HEK293 (cell line): ENCODE measurements at regions not wholly inside any gene's neighbourhood (a gene's known extent, or its start where the extent isn't known, plus 50 kb on each side); places are given as distances from the start of the nearest gene placed in this dataset.

Experiments
- AEBP2 ChIP-seq: fragments of 450-650 bp; formaldehyde crosslinking; IDR thresholded peaks from 2 replicates; pipeline ENCODE4 v1.5.1; 2016; ENCODE audit warnings: missing biosample characterization, missing genetic modification characterization, borderline replicate concordance
- ATF2 ChIP-seq: fragments of 450-650 bp; formaldehyde crosslinking; IDR thresholded peaks from 2 replicates; pipeline ENCODE4 v1.5.1; 2016; ENCODE audit warnings: missing biosample characterization, missing genetic modification characterization, low read depth
- CTCF ChIP-seq: fragments of 450-650 bp; formaldehyde crosslinking; IDR thresholded peaks from 2 replicates; pipeline ENCODE4 v1.5.1; 2016; ENCODE audit warnings: missing biosample characterization, missing genetic modification characterization
- ELK4 ChIP-seq: IDR thresholded peaks from 2 replicates; pipeline ENCODE4 v1.6.1; 2011; ENCODE audit warnings: mild to moderate bottlenecking, low read depth, low read length, borderline replicate concordance
- PATZ1 ChIP-seq: fragments of 450-650 bp; formaldehyde crosslinking; IDR thresholded peaks from 2 replicates; pipeline ENCODE4 v1.5.1; 2016; ENCODE audit warnings: missing biosample characterization, missing genetic modification characterization
- ZNF184 ChIP-seq: fragments of 450-650 bp; IDR thresholded peaks from 2 replicates; pipeline ENCODE4 v1.5.1; 2018; ENCODE audit warnings: missing biosample characterization, mild to moderate bottlenecking, missing genetic modification characterization
- ZNF274 ChIP-seq, 2 experiments: fragments of 200-500 bp in 1 of 2; fragments of 450-650 bp in 1 of 2; sonication (Bioruptor generic) in 1 of 2; formaldehyde crosslinking in 1 of 2; IDR thresholded peaks; 2 replicates each; pipeline versions ENCODE4 v1.5.1 to v1.6.1; 2014 to 2016; ENCODE audit warnings: borderline replicate concordance in 1 of 2, inconsistent platforms in 1 of 2, low read length in 1 of 2, missing biosample characterization in 1 of 2, missing genetic modification characterization in 1 of 2
- ZNF302 ChIP-seq: fragments of 450-650 bp; formaldehyde crosslinking; IDR thresholded peaks from 2 replicates; pipeline ENCODE4 v1.5.1; 2016; ENCODE audit warnings: missing biosample characterization, missing genetic modification characterization, low read depth
- ZNF416 ChIP-seq: fragments of 450-650 bp; formaldehyde crosslinking; IDR thresholded peaks from 2 replicates; pipeline ENCODE4 v1.5.1; 2016; ENCODE audit warnings: missing biosample characterization, missing genetic modification characterization
- ZNF777 ChIP-seq: fragments of 450-650 bp; formaldehyde crosslinking; IDR thresholded peaks from 2 replicates; pipeline ENCODE4 v1.5.1; 2017; ENCODE audit warnings: missing biosample characterization, missing genetic modification characterization, borderline replicate concordance

GRCh38 chr9:116045083-116045482, 108.5 kb upstream of the PAPPA start:
- TF ChIP-seq ELK4 (no peak), CTCF (tag by site-specific recombination) (no peak), AEBP2 (no peak), PATZ1 (tag by site-specific recombination) (no peak), ZNF274 (IDR thresholded peaks at IDR 0.05; ENCODE audit: low read length) (no peak), ZNF274 (tag by site-specific recombination; IDR thresholded peaks at IDR 0.05; ENCODE audit: borderline replicate concordance) (no peak), ZNF416 (tag by site-specific recombination) (no peak), ZNF302 (no peak), ZNF777 (tag by site-specific recombination) (no peak), ZNF184 (no peak), ATF2 (tag by site-specific recombination) (no peak)
